ENCODE measurements at regions not wholly inside any gene's neighbourhood (a gene's known extent, or its start where the extent isn't known, plus 50 kb on each side); places are given as distances from the start of the nearest gene placed in this dataset.

- no peak overlapping the region for H3K27ac ChIP-seq
- DNase-seq: no peak
These were observed 288.8 kb downstream of the GRIA2 start for GRCh38 chr4:157509341-157509740.

GRCh38 chr4:157502656-157503055 is 282.1 kb downstream of the GRIA2 start:
- H3K27ac ChIP-seq: no peak overlapping the region
- H3K4me1 ChIP-seq: no peaks in the 10 kb centered on the region
- no peak for TF ChIP-seq CTCF (IDR thresholded peaks at IDR 0.05)
- no peaks in the 10 kb centered on the region for H3K9me3 ChIP-seq
- no peak overlapping the region for H3K4me3 ChIP-seq
- H3K36me3 ChIP-seq: no peaks in the 10 kb centered on the region
- intact Hi-C loops (cut with DNase I): no loop called here
- no peak for DNase-seq
- no peak for ATAC-seq
- H3K27me3 ChIP-seq: no peaks in the 10 kb centered on the region

More at GRCh38 chr4:157509341-157509740, 288.8 kb downstream of the GRIA2 start:
- Histone ChIP-seq H3K9me3 (no peaks in the 10 kb centered on the region), H3K27me3 (no peaks in the 10 kb centered on the region), H3K4me1 (no peaks in the 10 kb centered on the region), H3K4me3 (no peak overlapping the region), H3K36me3 (no peaks in the 10 kb centered on the region)
- intact Hi-C loops (cut with DNase I): no loop called here
- no peak for TF ChIP-seq CTCF (IDR thresholded peaks at IDR 0.05)
- no peak for ATAC-seq

GRCh38 chr4:157459785-157460184 is 239.3 kb downstream of the GRIA2 start:
- DNase-seq (no peak), ATAC-seq (no peak)
- intact Hi-C loops (cut with DNase I): no loop called here
- no peak overlapping the region for H3K27ac ChIP-seq
- TF ChIP-seq CTCF (IDR thresholded peaks at IDR 0.05): no peak
- H3K9me3 ChIP-seq: no peaks in the 10 kb centered on the region
- no peaks in the 10 kb centered on the region for H3K36me3 ChIP-seq
- no peaks in the 10 kb centered on the region for H3K4me1 ChIP-seq
- no peaks in the 10 kb centered on the region for H3K27me3 ChIP-seq
- no peak overlapping the region for H3K4me3 ChIP-seq

- no peak for ATAC-seq
- intact Hi-C loops (cut with DNase I): no loop called here
- TF ChIP-seq CTCF (IDR thresholded peaks at IDR 0.05): no peak
- no peak overlapping the region for H3K27ac ChIP-seq
- no peak overlapping the region for H3K4me3 ChIP-seq
- H3K27me3 ChIP-seq: no peaks in the 10 kb centered on the region
- no peaks in the 10 kb centered on the region for H3K36me3 ChIP-seq
- no peak for DNase-seq
- H3K4me1 ChIP-seq: no peaks in the 10 kb centered on the region
- H3K9me3 ChIP-seq: no peaks in the 10 kb centered on the region
These were observed 226.7 kb downstream of the GRIA2 start for GRCh38 chr4:157447195-157447594.

- Histone ChIP-seq H3K27ac (no peak overlapping the region), H3K9me3 (no peaks in the 10 kb centered on the region), H3K4me1 (no peaks in the 10 kb centered on the region), H3K27me3 (no peaks in the 10 kb centered on the region), H3K36me3 (no peaks in the 10 kb centered on the region), H3K4me3 (no peak overlapping the region)
- intact Hi-C loops (cut with DNase I): no loop called here
- no peak for TF ChIP-seq CTCF (IDR thresholded peaks at IDR 0.05)
- ATAC-seq (no peak), DNase-seq (no peak)
These were observed 223.5 kb downstream of the GRIA2 start for GRCh38 chr4:157444014-157444413.

GRCh38 chr4:157443537-157443936 is 223.0 kb downstream of the GRIA2 start:
- H3K27me3 ChIP-seq: no peaks in the 10 kb centered on the region
- no peaks in the 10 kb centered on the region for H3K9me3 ChIP-seq
- no peak for TF ChIP-seq CTCF (IDR thresholded peaks at IDR 0.05)
- H3K4me1 ChIP-seq: no peaks in the 10 kb centered on the region
- intact Hi-C loops (cut with DNase I): no loop called here
- DNase-seq: no peak
- no peak for ATAC-seq
- H3K36me3 ChIP-seq: no peaks in the 10 kb centered on the region
- H3K4me3 ChIP-seq: no peak overlapping the region
- H3K27ac ChIP-seq: no peak overlapping the region
